T1000 (cell line): ENCODE measurements at regions not wholly inside any gene's neighbourhood (a gene's known extent, or its start where the extent isn't known, plus 50 kb on each side); places are given as distances from the start of the nearest gene placed in this dataset.
"Not testable (repeated sequence)": the region's sequence is repeated elsewhere in the genome, so short reads cannot be mapped to it uniquely, and the experiment has no call there.

Source experiments
- DNase-seq: peaks from one replicate; lab custom pipeline; 2025; ENCODE audit warnings: mixed read lengths; lab: John Stamatoyannopoulos, UW

- DNase-seq, result no peak
Observed at GRCh38 chr2:49861821-49862220, 707.5 kb upstream of the FSHR start.

DNA sequence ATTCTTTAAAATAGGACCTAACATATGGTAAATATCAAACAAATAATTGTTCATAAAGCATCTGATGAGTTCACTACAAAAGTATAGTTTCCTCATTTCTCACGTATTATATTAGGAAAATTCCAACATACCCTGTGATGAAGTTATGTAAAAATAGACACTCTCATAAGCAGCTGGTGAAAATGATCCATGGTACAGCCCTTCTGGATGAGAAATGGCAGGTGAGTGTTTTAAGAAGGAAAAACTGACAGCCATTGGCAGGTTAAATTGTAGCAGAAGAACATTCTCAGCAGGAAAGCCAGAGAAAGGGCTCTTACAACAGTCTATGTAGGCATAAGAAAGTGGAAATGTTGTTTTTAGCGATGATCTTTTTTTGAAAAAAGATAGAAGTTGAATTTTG lies 706.5 kb upstream of the FSHR start:
- no peak for DNase-seq

GRCh38 chr2:49860170-49860569 lies 705.9 kb upstream of the FSHR start:
- no peak for DNase-seq

- no peak for DNase-seq
Observed at GRCh38 chr2:49858657-49859056, 704.3 kb upstream of the FSHR start.

GRCh38 chr2:49858113-49858490 lies 703.8 kb upstream of the FSHR start:
- DNase-seq, result no peak

DNA sequence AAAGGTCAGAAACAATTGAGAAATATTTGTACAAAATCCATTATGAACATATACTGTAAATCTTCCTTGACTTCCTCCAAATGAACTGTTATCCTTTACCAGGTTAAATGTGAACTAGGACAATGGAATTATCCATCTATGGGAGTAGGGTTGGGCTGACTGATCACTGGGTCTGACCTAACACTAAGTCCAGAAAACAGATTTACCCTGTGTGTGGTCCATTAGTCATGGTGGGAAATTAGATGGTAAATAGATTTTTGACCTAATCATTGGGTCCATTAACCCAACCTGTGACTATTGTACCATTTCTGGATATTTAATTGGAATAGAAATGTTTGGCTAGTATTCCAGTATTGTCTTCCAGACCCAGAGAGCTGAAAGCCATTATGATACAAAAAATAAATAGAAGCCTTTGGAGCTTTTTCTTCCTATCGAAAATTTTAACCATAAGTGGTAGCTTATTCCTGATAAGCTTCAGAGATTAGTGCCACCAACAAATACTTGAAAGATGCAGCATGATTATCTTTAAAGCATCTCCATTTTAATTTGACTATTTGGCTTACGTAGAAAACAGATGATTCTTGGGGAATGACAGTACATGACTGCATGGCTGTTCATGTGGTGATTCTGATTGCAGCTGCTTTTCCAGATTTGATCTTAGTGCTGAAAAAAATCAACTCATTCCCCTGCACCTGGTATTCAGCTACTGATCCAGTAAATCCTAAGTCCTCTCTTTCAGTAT lies 703.2 kb upstream of the FSHR start:
- no peak for DNase-seq

GRCh38 chr2:49845671-49846070 lies 691.4 kb upstream of the FSHR start:
- DNase-seq, result no peak

- no peak for DNase-seq
Observed at GRCh38 chr2:49845021-49845420, 690.7 kb upstream of the FSHR start.

GRCh38 chr2:49844113-49844512 lies 689.8 kb upstream of the FSHR start:
- DNase-seq, result not testable (repeated sequence)

DNA sequence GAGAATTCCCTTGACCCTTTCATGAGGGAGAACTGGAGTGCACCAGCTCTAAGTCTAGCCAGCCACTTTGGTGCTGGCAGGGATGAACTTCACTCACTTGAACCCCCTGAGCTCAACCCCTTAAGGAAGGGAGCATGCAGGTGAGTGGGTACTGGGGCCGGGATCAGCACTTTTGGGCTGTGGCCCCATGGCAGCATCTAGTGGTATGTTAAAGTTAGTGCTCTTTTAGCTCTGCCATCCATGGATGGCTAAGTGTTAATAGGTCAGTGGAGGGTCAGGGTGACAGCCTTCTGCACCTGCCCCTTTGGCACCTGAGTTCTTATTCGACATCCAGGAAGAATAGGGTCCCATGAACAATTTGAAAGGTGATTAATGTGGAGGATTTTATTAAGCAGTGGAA lies 689.0 kb upstream of the FSHR start:
- no peak for DNase-seq

GRCh38 chr2:49840428-49840975 lies 686.2 kb upstream of the FSHR start:
- no peak for DNase-seq

DNA sequence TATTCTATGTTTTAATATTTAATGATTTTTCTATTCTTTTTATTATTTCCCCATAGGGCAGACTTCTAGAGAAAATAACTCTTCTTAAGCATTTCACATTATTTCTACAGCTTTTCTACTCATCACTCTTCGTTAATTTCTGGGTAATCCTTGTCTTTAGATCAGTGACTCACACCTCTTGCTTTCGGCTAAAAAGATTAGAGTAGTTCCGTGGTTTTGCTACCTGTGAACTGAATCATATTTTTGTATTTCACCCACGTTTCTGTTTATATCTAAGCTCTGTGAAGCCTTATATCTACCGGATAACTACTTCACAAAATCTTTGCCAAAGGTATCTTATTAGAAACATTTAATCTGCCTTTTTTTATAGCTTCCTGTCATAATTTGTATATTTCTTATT lies 685.5 kb upstream of the FSHR start:
- DNase-seq, result no peak

- DNase-seq, result no peak
Observed at GRCh38 chr2:49837561-49838293, 683.4 kb upstream of the FSHR start.

- no peak for DNase-seq
Observed at GRCh38 chr2:49836017-49836416, 681.7 kb upstream of the FSHR start.

DNA sequence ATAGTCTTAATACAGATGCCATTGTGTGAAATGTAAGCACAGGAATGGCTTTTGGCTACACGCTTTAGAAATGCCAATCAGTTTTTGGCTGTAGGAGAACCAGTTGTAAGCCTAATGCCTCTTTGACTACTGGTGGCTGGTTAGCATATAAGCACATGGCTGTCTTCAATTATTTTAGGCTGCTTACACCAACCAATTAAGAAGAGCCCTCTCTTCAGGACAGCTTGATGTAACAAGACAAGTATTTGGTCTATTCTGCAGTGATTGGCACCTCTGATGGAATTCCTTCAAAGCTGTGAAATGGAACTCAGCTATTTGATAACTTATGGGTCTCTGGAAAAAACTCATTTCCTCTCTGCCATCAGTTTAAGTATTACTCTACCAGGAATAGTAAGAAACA lies 680.1 kb upstream of the FSHR start:
- no peak for DNase-seq

DNA sequence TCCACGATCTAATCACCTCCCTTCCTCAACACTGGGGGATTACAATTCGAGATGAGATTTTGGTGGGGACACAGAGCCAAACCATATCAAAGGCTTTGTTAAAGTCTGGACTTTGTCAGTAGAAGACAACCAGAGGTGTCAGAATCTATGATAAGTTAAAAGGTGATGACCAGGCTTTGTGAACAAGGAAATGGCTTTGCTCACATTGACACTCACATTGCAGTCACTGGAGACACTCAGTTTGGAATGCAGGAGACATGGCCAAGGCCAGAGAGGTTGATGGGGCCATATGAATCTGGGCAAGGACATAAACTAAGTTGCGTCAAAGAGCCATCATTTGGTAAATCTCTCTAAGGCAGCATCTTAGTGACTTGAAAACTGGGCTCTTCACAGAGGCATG lies 678.2 kb upstream of the FSHR start:
- no peak for DNase-seq

DNA sequence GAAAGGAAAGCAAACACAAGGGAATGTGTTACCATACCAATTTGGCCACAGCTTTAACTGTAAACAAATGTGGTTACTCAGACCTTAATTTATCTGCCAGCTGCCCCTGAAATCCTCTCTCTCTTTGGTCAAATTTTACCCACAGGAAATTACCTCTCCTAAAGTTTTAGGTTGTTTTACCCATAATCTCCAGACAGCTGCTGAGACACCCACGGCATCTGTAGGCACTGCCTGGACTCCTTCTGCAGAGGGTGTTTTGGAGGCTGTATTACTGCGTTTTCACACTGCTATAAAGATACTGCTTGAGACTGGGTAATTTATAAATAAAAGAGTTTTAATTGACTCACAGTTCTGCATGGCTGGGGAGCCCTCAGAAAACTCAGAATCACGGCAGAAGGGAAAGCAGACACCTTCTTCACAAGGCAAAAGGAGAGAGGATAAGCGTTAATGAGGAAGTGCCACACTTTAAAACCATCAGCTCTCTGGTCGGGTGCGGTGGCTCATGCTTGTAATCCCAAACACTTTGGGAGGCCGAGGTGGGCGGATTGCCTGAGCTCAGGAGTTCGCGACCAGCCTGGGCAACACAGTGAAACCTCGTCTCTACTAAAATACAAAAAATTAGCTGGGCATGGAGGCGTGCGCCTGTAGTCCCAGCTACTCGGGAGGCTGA lies 677.5 kb upstream of the FSHR start:
- DNase-seq, result no peak

DNA sequence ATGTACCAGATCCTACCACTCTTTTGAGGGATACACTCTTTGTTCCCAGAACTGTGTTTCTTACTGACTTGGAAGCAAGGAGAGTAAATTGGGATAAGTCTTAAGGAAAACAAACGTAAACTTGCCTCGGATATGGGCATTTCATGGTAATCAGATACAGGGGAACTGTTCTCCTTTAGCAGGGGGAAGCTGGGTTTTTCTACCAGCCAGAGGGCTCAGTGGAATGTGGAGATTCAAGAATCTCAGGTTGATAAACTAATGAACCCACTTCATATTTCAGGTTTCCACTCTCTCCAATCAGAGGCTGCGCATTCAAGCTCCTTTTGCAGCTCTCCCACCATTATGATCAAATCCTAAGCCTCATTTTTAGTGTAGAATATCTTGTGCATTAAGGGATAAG lies 676.5 kb upstream of the FSHR start:
- DNase-seq, result no peak

GRCh38 chr2:49827366-49827765 lies 673.1 kb upstream of the FSHR start:
- DNase-seq, result no peak

GRCh38 chr2:49813208-49813607 lies 658.9 kb upstream of the FSHR start:
- no peak for DNase-seq

DNA sequence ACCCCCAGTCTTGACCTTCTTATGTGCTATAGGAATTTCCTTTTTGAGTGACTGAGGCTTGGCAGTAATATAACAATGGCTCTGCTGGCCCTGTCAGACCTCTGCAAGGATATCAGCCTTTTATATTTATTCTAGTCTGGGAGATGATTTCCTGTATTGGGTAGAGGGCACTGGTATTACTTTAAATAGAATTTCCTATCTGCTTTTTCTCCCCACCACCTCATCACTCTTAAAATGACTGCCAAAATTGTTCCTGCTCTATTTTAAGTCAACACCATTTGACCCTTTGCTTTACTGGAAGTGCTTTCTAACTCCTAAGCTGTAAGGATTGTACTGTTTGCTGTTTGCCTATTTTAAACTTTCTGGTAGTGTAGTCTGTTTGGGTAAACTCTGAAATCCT lies 658.4 kb upstream of the FSHR start:
- DNase-seq, result no peak

GRCh38 chr2:49811502-49811901 lies 657.2 kb upstream of the FSHR start:
- no peak for DNase-seq

DNA sequence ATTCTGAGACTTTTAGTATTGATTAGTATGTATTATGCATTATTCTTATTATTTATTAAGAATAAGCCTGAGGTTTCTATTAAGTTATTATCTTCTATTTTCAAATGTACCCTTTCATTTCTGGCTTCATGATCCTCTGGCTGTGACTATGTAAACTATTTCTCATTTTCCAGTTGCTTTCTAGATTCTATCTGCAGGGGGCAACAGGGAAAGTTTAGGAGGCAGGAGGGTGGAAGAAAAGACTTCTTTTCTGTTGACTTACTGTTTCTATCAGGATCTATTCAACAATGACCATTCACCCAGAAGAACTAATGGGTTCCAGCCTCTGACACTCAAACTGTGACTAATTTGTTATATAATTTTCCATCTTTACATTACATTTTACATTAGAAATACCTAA lies 653.4 kb upstream of the FSHR start:
- no peak for DNase-seq
